SK-N-SH treated with all-trans-retinoic acid at 6 μM for 48 hours (cell line): ENCODE measurements at regions not wholly inside any gene's neighbourhood (a gene's known extent, or its start where the extent isn't known, plus 50 kb on each side); places are given as distances from the start of the nearest gene placed in this dataset.

Experiments
- ATAC-seq: fragments of 200-7000 bp; cut with Tn5 transposase; 3 replicates; pipeline ENCODE4 v1.9.1; 2020; ENCODE audit warnings: mild to moderate bottlenecking, moderate library complexity
- ARNTL ChIP-seq: fragments of 450-650 bp; formaldehyde crosslinking; IDR thresholded peaks from 2 replicates; pipeline ENCODE4 v1.5.0; 2020; ENCODE audit warnings: low read depth, mild to moderate bottlenecking, moderate library complexity, borderline replicate concordance
- BACH2 ChIP-seq: fragments of 250-450 bp; sonication (Bioruptor Pico); IDR thresholded peaks from 2 replicates; pipeline ENCODE4 v1.9.0; 2021; ENCODE audit warnings: mild to moderate bottlenecking, borderline replicate concordance
- CREB5 ChIP-seq: fragments of 250-450 bp; sonication (Bioruptor Pico); IDR thresholded peaks from 2 replicates; pipeline ENCODE4 v1.5.1; 2020; ENCODE audit warnings: low read depth, mild to moderate bottlenecking, moderate library complexity
- CSDC2 ChIP-seq: fragments of 250-450 bp; sonication (Bioruptor Pico); IDR thresholded peaks from 2 replicates; pipeline ENCODE4 v1.5.0; 2020; ENCODE audit warnings: mild to moderate bottlenecking, moderate library complexity
- CSRNP3 ChIP-seq: fragments of 250-450 bp; sonication (Bioruptor Pico); IDR thresholded peaks from 2 replicates; pipeline ENCODE4 v1.5.1; 2021; ENCODE audit warnings: mild to moderate bottlenecking, moderate library complexity
- ESRRG ChIP-seq: fragments of 250-450 bp; sonication (Bioruptor Pico); IDR thresholded peaks from 2 replicates; pipeline ENCODE4 v1.6.1; 2021; ENCODE audit warnings: mild to moderate bottlenecking
- GLIS3 ChIP-seq: fragments of 250-450 bp; sonication (Bioruptor Pico); IDR thresholded peaks from 2 replicates; pipeline ENCODE4 v1.5.0; 2020; ENCODE audit warnings: mild to moderate bottlenecking, moderate library complexity
- ISL1 ChIP-seq: fragments of 250-450 bp; sonication (Bioruptor Pico); IDR thresholded peaks from 2 replicates; pipeline ENCODE4 v2.1.2; 2022; ENCODE audit warnings: mild to moderate bottlenecking, moderate library complexity
- OSR1 ChIP-seq: fragments of 250-450 bp; sonication (Bioruptor Pico); IDR thresholded peaks from 2 replicates; pipeline ENCODE4 v1.8.0; 2022; ENCODE audit warnings: moderate library complexity, mild to moderate bottlenecking, inconsistent platforms
- PATZ1 ChIP-seq: fragments of 250-450 bp; sonication (Bioruptor Pico); IDR thresholded peaks from 2 replicates; pipeline ENCODE4 v1.8.0; 2020; ENCODE audit warnings: mild to moderate bottlenecking, moderate library complexity, borderline replicate concordance
- PPARA ChIP-seq: fragments of 250-450 bp; sonication (Bioruptor Pico); IDR thresholded peaks from 2 replicates; pipeline ENCODE4 v1.5.0; 2020; ENCODE audit warnings: mild to moderate bottlenecking, borderline replicate concordance
- RARB ChIP-seq: fragments of 250-450 bp; sonication (Bioruptor Pico); IDR thresholded peaks from 2 replicates; pipeline ENCODE4 v1.8.0; 2021; ENCODE audit warnings: mild to moderate bottlenecking, moderate library complexity
- SNAI2 ChIP-seq: fragments of 250-450 bp; sonication (Bioruptor Pico); IDR thresholded peaks from 2 replicates; pipeline ENCODE4 v1.5.0; 2020; ENCODE audit warnings: mild to moderate bottlenecking, moderate library complexity
- TCF4 ChIP-seq: fragments of 250-450 bp; sonication (Bioruptor Pico); IDR thresholded peaks from 2 replicates; pipeline ENCODE4 v1.8.0; 2021; ENCODE audit warnings: mild to moderate bottlenecking, moderate library complexity, borderline replicate concordance
- TOX ChIP-seq: fragments of 250-450 bp; sonication (Bioruptor Pico); IDR thresholded peaks from 2 replicates; pipeline ENCODE4 v1.8.0; 2021; ENCODE audit warnings: mild to moderate bottlenecking, moderate library complexity, borderline replicate concordance
- ZC3H10 ChIP-seq: fragments of 250-450 bp; sonication (Bioruptor Pico); IDR thresholded peaks from 2 replicates; pipeline ENCODE4 v1.5.1; 2021; ENCODE audit warnings: mild to moderate bottlenecking, moderate library complexity
- ZFP3 ChIP-seq: fragments of 250-450 bp; sonication (Bioruptor Pico); IDR thresholded peaks from 2 replicates; pipeline ENCODE4 v1.5.0; 2020; ENCODE audit warnings: mild to moderate bottlenecking, moderate library complexity
- ZNF70 ChIP-seq: fragments of 450-650 bp; formaldehyde crosslinking; IDR thresholded peaks from 2 replicates; pipeline ENCODE4 v1.5.0; 2020; ENCODE audit warnings: mild to moderate bottlenecking, moderate library complexity
- ZNF8 ChIP-seq: fragments of 450-650 bp; formaldehyde crosslinking; IDR thresholded peaks from 2 replicates; pipeline ENCODE4 v1.5.0; 2020; ENCODE audit warnings: mild to moderate bottlenecking, moderate library complexity
- TF ChIP-seq, protein P1 (sequence below): fragments of 250-450 bp; sonication (Bioruptor Pico); IDR thresholded peaks from 2 replicates; pipeline ENCODE4 v1.5.0; 2020; ENCODE audit warnings: mild to moderate bottlenecking, moderate library complexity

GRCh38 chr1:55947446-55947845 lies 631.9 kb downstream of the PLPP3 start:
- TF ChIP-seq PATZ1 (CRISPR knock-in tag) (no peak), CSRNP3 (CRISPR knock-in tag) (no peak), OSR1 (CRISPR knock-in tag) (no peak), ZFP3 (CRISPR knock-in tag) (no peak), ZNF70 (CRISPR knock-in tag) (no peak), PPARA (no peak), CREB5 (CRISPR knock-in tag) (no peak), TOX (CRISPR knock-in tag) (no peak), TCF4 (CRISPR knock-in tag) (no peak), RARB (CRISPR knock-in tag) (no peak), ZNF8 (CRISPR knock-in tag) (no peak), SNAI2 (CRISPR knock-in tag) (no peak)
- ATAC-seq: no peak

DNA sequence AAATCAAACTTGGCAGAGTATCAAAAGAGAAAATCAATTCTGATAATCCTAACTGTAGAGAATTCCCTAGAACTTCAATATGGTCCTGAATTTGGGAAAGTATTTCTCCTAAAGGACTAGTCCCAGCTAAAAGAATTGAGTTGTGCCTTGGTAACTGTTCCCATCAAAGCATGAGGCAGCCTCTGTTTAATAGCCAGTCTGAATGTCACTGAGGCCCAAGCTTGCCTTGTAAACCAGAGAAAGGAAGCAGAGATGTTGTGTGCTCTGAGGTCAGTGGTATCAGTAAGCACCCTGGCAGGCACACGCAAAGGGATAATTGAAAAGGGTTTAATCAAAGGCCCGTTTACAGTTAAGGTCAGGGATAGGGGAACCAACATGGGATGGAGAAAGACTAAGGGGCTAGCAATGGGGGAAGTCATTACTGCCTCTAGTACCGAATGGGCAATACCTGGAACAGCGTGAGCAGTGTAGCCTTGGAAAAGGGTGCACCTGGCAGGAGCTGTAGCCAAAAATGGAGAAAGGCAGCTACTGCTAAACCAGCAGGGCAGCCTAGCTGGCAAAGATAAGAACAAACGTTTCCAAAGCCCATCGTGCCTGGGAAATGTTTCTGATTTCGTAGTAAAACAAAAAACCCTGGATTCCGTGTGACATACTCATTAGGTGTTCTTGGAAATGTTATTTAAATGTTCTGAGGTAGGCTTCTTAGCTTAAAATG lies 635.5 kb downstream of the PLPP3 start:
- TF ChIP-seq ISL1 (CRISPR knock-in tag): no peak
- no peak for ATAC-seq

- ATAC-seq: no peak
- TF ChIP-seq TOX (CRISPR knock-in tag) (no peak), TCF4 (CRISPR knock-in tag) (no peak), BACH2 (CRISPR knock-in tag) (no peak), PATZ1 (CRISPR knock-in tag) (no peak), GLIS3 (CRISPR knock-in tag) (no peak), ZNF70 (CRISPR knock-in tag) (no peak), ESRRG (no peak), SNAI2 (CRISPR knock-in tag) (no peak), PPARA (no peak), ZC3H10 (CRISPR knock-in tag) (no peak), ZNF8 (CRISPR knock-in tag) (no peak), OSR1 (CRISPR knock-in tag) (no peak), ISL1 (CRISPR knock-in tag) (no peak), CSDC2 (CRISPR knock-in tag) (no peak), CSRNP3 (CRISPR knock-in tag) (no peak), ARNTL (CRISPR knock-in tag) (no peak)
- TF ChIP-seq, protein P1, sequence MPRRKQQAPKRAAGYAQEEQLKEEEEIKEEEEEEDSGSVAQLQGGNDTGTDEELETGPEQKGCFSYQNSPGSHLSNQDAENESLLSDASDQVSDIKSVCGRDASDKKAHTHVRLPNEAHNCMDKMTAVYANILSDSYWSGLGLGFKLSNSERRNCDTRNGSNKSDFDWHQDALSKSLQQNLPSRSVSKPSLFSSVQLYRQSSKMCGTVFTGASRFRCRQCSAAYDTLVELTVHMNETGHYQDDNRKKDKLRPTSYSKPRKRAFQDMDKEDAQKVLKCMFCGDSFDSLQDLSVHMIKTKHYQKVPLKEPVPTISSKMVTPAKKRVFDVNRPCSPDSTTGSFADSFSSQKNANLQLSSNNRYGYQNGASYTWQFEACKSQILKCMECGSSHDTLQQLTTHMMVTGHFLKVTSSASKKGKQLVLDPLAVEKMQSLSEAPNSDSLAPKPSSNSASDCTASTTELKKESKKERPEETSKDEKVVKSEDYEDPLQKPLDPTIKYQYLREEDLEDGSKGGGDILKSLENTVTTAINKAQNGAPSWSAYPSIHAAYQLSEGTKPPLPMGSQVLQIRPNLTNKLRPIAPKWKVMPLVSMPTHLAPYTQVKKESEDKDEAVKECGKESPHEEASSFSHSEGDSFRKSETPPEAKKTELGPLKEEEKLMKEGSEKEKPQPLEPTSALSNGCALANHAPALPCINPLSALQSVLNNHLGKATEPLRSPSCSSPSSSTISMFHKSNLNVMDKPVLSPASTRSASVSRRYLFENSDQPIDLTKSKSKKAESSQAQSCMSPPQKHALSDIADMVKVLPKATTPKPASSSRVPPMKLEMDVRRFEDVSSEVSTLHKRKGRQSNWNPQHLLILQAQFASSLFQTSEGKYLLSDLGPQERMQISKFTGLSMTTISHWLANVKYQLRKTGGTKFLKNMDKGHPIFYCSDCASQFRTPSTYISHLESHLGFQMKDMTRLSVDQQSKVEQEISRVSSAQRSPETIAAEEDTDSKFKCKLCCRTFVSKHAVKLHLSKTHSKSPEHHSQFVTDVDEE (CRISPR knock-in tag): no peak
These were observed 636.4 kb downstream of the PLPP3 start for GRCh38 chr1:55943012-55943411.
